Effector memory CD4-positive, alpha-beta T cell (primary cell): ENCODE measurements at regions not wholly inside any gene's neighbourhood (a gene's known extent, or its start where the extent isn't known, plus 50 kb on each side); places are given as distances from the start of the nearest gene placed in this dataset.

Experiments
- DNase-seq, 3 donors: peaks; one replicate each; pipeline ENCODE4 v3.0.0-alpha.2; 2020
- H3K27ac ChIP-seq: 2 replicates; pipeline ENCODE4 v1.7.0; 2013; ENCODE audit warnings: mild to moderate bottlenecking, low read length, moderate library complexity; ENCODE audit not compliant: insufficient read depth, poor library complexity, severe bottlenecking
- H3K27me3 ChIP-seq: replicated peaks from 2 replicates; pipeline ENCODE4 v1.7.0; 2013; ENCODE audit warnings: mild to moderate bottlenecking, low read length; ENCODE audit not compliant: insufficient read depth, control insufficient read depth, poor library complexity, severe bottlenecking
- H3K36me3 ChIP-seq: 2 replicates; pipeline ENCODE4 v1.7.0; 2013; ENCODE audit warnings: mild to moderate bottlenecking, low read length, moderate library complexity; ENCODE audit not compliant: control insufficient read depth, insufficient read depth
- H3K4me1 ChIP-seq: 2 replicates; pipeline ENCODE4 v1.7.0; 2013; ENCODE audit warnings: low read length, mild to moderate bottlenecking; ENCODE audit not compliant: control insufficient read depth, insufficient read depth, poor library complexity, severe bottlenecking
- H3K4me3 ChIP-seq: 2 replicates; pipeline ENCODE4 v1.7.0; 2013; ENCODE audit warnings: low read length, low read depth, mild to moderate bottlenecking; ENCODE audit not compliant: insufficient read depth, poor library complexity, severe bottlenecking
- H3K9me3 ChIP-seq: 2 replicates; pipeline ENCODE4 v1.7.0; 2013; ENCODE audit warnings: mild to moderate bottlenecking, low read length, moderate library complexity; ENCODE audit not compliant: control insufficient read depth

GRCh38 chr2:82316586-82316985 is 2012.0 kb upstream of the LRRTM1 start:
- Histone ChIP-seq H3K27ac (no peak overlapping the region), H3K36me3 (no peaks in the 10 kb centered on the region), H3K4me3 (no peak overlapping the region), H3K27me3 (no peaks in the 10 kb centered on the region), H3K4me1 (no peaks in the 10 kb centered on the region), H3K9me3 (no peaks in the 10 kb centered on the region)
- no peak for DNase-seq

GRCh38 chr2:82314836-82315472 is 2010.4 kb upstream of the LRRTM1 start:
- Histone ChIP-seq H3K9me3 (no peaks in the 10 kb centered on the region), H3K27me3 (no peaks in the 10 kb centered on the region), H3K27ac (no peak overlapping the region), H3K4me1 (no peaks in the 10 kb centered on the region), H3K4me3 (no peak overlapping the region), H3K36me3 (no peaks in the 10 kb centered on the region)
- DNase-seq: no peak

GRCh38 chr2:82307511-82307910 is 2003.0 kb upstream of the LRRTM1 start:
- no peaks in the 10 kb centered on the region for H3K9me3 ChIP-seq
- no peaks in the 10 kb centered on the region for H3K4me1 ChIP-seq
- H3K36me3 ChIP-seq: no peaks in the 10 kb centered on the region
- H3K27ac ChIP-seq: no peak overlapping the region
- DNase-seq: no peak
- no peak overlapping the region for H3K4me3 ChIP-seq
- H3K27me3 ChIP-seq: no peaks in the 10 kb centered on the region

- no peaks in the 10 kb centered on the region for H3K9me3 ChIP-seq
- H3K27ac ChIP-seq: no peak overlapping the region
- no peaks in the 10 kb centered on the region for H3K36me3 ChIP-seq
- H3K27me3 ChIP-seq: no peaks in the 10 kb centered on the region
- DNase-seq: no peak
- H3K4me1 ChIP-seq: no peaks in the 10 kb centered on the region
- H3K4me3 ChIP-seq: no peak overlapping the region
Observed at GRCh38 chr2:82301506-82301905, 1997.0 kb upstream of the LRRTM1 start.

GRCh38 chr2:82289446-82289845 is 1984.9 kb upstream of the LRRTM1 start:
- Histone ChIP-seq H3K9me3 (no peaks in the 10 kb centered on the region), H3K36me3 (no peaks in the 10 kb centered on the region), H3K27ac (no peak overlapping the region), H3K4me1 (no peaks in the 10 kb centered on the region), H3K4me3 (no peak overlapping the region), H3K27me3 (no peaks in the 10 kb centered on the region)
- DNase-seq: no peak

- Histone ChIP-seq H3K27ac (no peak overlapping the region), H3K27me3 (no peaks in the 10 kb centered on the region), H3K4me3 (no peak overlapping the region), H3K4me1 (no peaks in the 10 kb centered on the region), H3K36me3 (no peaks in the 10 kb centered on the region), H3K9me3 (no peaks in the 10 kb centered on the region)
- DNase-seq: no peak
Observed at GRCh38 chr2:82283075-82283474, 1978.5 kb upstream of the LRRTM1 start.

GRCh38 chr2:82282111-82282882 is 1977.7 kb upstream of the LRRTM1 start:
- Histone ChIP-seq H3K36me3 (no peaks in the 10 kb centered on the region), H3K9me3 (no peaks in the 10 kb centered on the region), H3K4me1 (no peaks in the 10 kb centered on the region), H3K27ac (no peak overlapping the region), H3K27me3 (no peaks in the 10 kb centered on the region), H3K4me3 (no peak overlapping the region)
- DNase-seq: no peak

- H3K4me3 ChIP-seq: no peak overlapping the region
- H3K4me1 ChIP-seq: no peaks in the 10 kb centered on the region
- no peaks in the 10 kb centered on the region for H3K27me3 ChIP-seq
- no peaks in the 10 kb centered on the region for H3K36me3 ChIP-seq
- no peak for DNase-seq
- H3K27ac ChIP-seq: no peak overlapping the region
- no peaks in the 10 kb centered on the region for H3K9me3 ChIP-seq
Observed at GRCh38 chr2:82279367-82279766, 1974.8 kb upstream of the LRRTM1 start.

GRCh38 chr2:82278416-82278815 is 1973.9 kb upstream of the LRRTM1 start:
- no peak overlapping the region for H3K4me3 ChIP-seq
- no peaks in the 10 kb centered on the region for H3K27me3 ChIP-seq
- DNase-seq: no peak
- H3K27ac ChIP-seq: no peak overlapping the region
- H3K36me3 ChIP-seq: no peaks in the 10 kb centered on the region
- H3K9me3 ChIP-seq: no peaks in the 10 kb centered on the region
- H3K4me1 ChIP-seq: no peaks in the 10 kb centered on the region

- DNase-seq: no peak
- no peak overlapping the region for H3K27ac ChIP-seq
Observed at GRCh38 chr2:82275599-82275998, 1971.0 kb upstream of the LRRTM1 start.

More at GRCh38 chr2:82275599-82275998, 1971.0 kb upstream of the LRRTM1 start:
- H3K4me3 ChIP-seq: no peak overlapping the region
- no peaks in the 10 kb centered on the region for H3K9me3 ChIP-seq
- no peaks in the 10 kb centered on the region for H3K36me3 ChIP-seq
- no peaks in the 10 kb centered on the region for H3K27me3 ChIP-seq
- no peaks in the 10 kb centered on the region for H3K4me1 ChIP-seq
